ENCODE measurements at regions not wholly inside any gene's neighbourhood (a gene's known extent, or its start where the extent isn't known, plus 50 kb on each side); places are given as distances from the start of the nearest gene placed in this dataset.

DNA sequence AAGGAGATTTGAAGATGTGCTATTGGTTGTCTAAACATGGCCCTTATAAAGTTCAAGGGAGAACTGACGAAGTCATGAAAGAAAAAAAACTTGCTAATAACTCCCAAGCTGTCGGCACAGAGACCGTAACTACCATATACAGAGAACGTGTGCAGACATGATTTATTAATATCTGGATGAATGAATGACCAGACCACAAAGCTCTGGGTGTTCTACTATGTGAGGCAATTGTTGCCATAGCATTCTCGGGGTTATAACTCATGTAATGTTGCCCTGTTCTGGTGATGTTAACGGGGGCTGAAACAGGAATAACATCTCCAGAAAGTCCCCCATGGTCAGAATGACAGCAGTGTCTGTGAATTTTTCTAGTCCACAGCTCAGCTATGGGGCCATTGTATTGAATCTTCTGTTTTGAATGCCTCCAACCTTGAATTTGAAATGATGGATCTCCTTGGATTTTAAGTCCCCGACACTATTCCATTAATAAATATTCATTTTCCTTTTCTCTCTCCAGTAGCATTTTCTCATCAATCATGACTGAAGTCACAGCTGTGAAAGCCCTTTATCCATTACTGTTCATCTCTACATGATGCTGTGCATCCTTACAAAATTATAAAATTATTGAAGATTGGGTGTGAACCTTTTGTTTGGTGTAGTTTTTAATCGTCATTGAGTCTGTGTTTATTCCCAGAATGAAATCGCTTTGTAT lies 483.4 kb upstream of the KLHL29 start:
- no peak for ATAC-seq

DNA sequence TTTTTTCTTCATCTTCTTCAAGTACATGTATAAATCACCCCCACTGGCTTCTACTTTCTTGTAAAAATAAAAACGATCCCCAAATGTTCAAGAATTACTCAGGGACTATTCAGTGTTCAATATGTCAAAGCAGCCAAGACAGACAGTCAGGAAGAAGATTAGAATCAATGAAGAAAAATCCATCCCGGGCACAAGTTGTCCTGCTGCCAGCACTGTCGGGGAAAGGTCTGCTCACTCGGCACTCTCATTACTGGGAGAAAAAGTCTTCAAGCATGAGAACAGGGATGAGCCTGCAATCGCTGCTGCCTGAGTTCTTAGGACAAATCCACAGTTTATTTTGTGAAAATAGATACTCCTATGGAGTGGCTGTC lies 482.8 kb upstream of the KLHL29 start:
- no peak overlapping the region for H3K4me3 ChIP-seq
- no peak overlapping the region for H3K27ac ChIP-seq
- H3K9me3 ChIP-seq, result no peaks in the 10 kb centered on the region
- DNase-seq (no peak), ATAC-seq (no peak)
- H3K27me3 ChIP-seq, result no peaks in the 10 kb centered on the region
- TF ChIP-seq POLR2A (IDR thresholded peaks at IDR 0.05), result no peak
- TF ChIP-seq, protein P1, sequence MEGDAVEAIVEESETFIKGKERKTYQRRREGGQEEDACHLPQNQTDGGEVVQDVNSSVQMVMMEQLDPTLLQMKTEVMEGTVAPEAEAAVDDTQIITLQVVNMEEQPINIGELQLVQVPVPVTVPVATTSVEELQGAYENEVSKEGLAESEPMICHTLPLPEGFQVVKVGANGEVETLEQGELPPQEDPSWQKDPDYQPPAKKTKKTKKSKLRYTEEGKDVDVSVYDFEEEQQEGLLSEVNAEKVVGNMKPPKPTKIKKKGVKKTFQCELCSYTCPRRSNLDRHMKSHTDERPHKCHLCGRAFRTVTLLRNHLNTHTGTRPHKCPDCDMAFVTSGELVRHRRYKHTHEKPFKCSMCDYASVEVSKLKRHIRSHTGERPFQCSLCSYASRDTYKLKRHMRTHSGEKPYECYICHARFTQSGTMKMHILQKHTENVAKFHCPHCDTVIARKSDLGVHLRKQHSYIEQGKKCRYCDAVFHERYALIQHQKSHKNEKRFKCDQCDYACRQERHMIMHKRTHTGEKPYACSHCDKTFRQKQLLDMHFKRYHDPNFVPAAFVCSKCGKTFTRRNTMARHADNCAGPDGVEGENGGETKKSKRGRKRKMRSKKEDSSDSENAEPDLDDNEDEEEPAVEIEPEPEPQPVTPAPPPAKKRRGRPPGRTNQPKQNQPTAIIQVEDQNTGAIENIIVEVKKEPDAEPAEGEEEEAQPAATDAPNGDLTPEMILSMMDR (IDR thresholded peaks at IDR 0.05 in 4 of 5, conservative IDR thresholded peaks at IDR 0.05 in 1 of 5), result no peak
- no peaks in the 10 kb centered on the region for H3K36me3 ChIP-seq
- no peaks in the 10 kb centered on the region for H3K4me1 ChIP-seq
- intact Hi-C loops (cut with DNase I; ENCODE audit: low total_unique reads) (loop anchor here (5.0 kb wide), 1 partner anchor 860 kb away; no protein-coding TSS in a partner anchor), in situ Hi-C loops (cut with MboI; ENCODE audit: low sequenced_read_pairs in 4 of 4) (no loop called here)

More for the DNA sequence above, 483.4 kb upstream of the KLHL29 start:
- Histone ChIP-seq H3K36me3 (no peaks in the 10 kb centered on the region), H3K4me1 (no peaks in the 10 kb centered on the region), H3K27me3 (no peaks in the 10 kb centered on the region), H3K27ac (no peak overlapping the region), H3K4me3 (no peak overlapping the region), H3K9me3 (no peaks in the 10 kb centered on the region)
- TF ChIP-seq, protein P1 (IDR thresholded peaks at IDR 0.05 in 4 of 5, conservative IDR thresholded peaks at IDR 0.05 in 1 of 5), result no peak
- no peak for TF ChIP-seq POLR2A (IDR thresholded peaks at IDR 0.05)
- in situ Hi-C loops (cut with MboI; ENCODE audit: low sequenced_read_pairs in 4 of 4), result no loop called here
- intact Hi-C loops (cut with DNase I; ENCODE audit: low total_unique reads), result loop anchor here (5.0 kb wide), 1 partner anchor 861 kb away; no protein-coding TSS in a partner anchor
- no peak for DNase-seq

DNA sequence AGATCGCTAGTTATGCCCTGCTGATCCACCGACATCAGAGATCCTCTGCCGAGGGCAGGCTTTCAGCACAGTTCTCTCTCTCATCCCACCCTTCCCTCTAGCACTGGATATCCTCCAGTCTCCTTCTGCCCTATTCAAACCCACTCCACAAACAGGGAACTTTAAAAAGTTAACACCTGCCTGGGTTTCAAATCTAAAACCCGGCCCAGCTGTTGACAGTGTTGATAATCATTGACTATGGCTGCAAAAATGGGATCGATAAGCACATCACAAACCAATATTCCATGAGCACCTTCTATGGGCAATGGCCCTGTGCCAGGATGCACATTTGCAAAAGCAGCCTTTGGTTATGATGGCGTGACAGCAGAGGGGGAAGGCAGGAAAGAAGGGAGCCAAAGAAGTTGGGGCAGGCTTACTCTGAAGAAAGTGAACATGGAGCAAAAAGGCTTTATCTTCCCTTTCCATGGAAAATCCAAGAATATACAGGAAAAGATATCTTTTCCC lies 482.3 kb upstream of the KLHL29 start:
- Histone ChIP-seq H3K27me3 (no peaks in the 10 kb centered on the region), H3K27ac (no peak overlapping the region), H3K4me1 (no peaks in the 10 kb centered on the region), H3K36me3 (no peaks in the 10 kb centered on the region), H3K9me3 (no peaks in the 10 kb centered on the region), H3K4me3 (no peak overlapping the region)
- ATAC-seq, result no peak
- intact Hi-C loops (cut with DNase I; ENCODE audit: low total_unique reads), result loop anchor here (5.0 kb wide), 1 partner anchor 860 kb away; no protein-coding TSS in a partner anchor
- no peak for TF ChIP-seq POLR2A (IDR thresholded peaks at IDR 0.05)
- TF ChIP-seq, protein P1 (IDR thresholded peaks at IDR 0.05 in 4 of 5, conservative IDR thresholded peaks at IDR 0.05 in 1 of 5), result no peak
- in situ Hi-C loops (cut with MboI; ENCODE audit: low sequenced_read_pairs in 4 of 4), result no loop called here
- no peak for DNase-seq

DNA sequence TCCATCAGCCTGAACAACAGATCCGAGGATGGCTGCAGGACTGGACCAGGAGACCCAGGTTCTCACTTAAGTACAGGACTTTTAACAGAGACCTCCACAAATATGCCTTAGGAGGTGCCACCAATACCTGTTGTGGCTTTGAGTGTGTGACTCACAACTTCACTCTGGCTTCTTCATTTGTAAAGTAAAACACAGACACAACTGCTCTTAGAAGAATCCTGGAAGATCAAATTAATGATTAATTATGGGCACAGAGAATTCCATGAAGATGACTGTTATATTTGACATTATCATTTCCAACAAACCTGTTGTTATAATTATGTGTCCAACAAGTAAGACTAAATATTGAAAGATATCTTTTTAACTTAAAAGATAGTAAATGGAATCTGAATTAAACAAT lies 481.4 kb upstream of the KLHL29 start:
- no peak for DNase-seq
- in situ Hi-C loops (cut with MboI; ENCODE audit: low sequenced_read_pairs in 4 of 4) (no loop called here), intact Hi-C loops (cut with DNase I; ENCODE audit: low total_unique reads) (loop anchor here (5.0 kb wide), 1 partner anchor 859 kb away; no protein-coding TSS in a partner anchor)
- H3K4me1 ChIP-seq, result no peaks in the 10 kb centered on the region
- no peaks in the 10 kb centered on the region for H3K9me3 ChIP-seq
- H3K4me3 ChIP-seq, result no peak overlapping the region
- no peak overlapping the region for H3K27ac ChIP-seq
- TF ChIP-seq, protein P1 (IDR thresholded peaks at IDR 0.05 in 4 of 5, conservative IDR thresholded peaks at IDR 0.05 in 1 of 5), result no peak
- no peak for TF ChIP-seq POLR2A (IDR thresholded peaks at IDR 0.05)
- H3K36me3 ChIP-seq, result no peaks in the 10 kb centered on the region
- H3K27me3 ChIP-seq, result no peaks in the 10 kb centered on the region
- ATAC-seq, result no peak

Measured in gastrocnemius medialis (tissue), 4 donors.